Activated effector memory CD4-positive, alpha-beta T cell treated with Interleukin-2 at 50 U/mL for 16 hours (primary cell): ENCODE measurements at regions not wholly inside any gene's neighbourhood (a gene's known extent, or its start where the extent isn't known, plus 50 kb on each side); places are given as distances from the start of the nearest gene placed in this dataset.

ENCODE experiments used
- DNase-seq: peaks from one replicate; pipeline ENCODE4 v3.0.0-alpha.2; 2020

GRCh38 chr9:89554307-89555035, 50.3 kb upstream of the GADD45G start:
- DNase-seq: no peak

- DNase-seq: no peak
Observed at GRCh38 chr9:89553451-89554010, 51.3 kb upstream of the GADD45G start.

GRCh38 chr9:89550346-89550927, 52.5 kb upstream of the SEMA4D start:
- DNase-seq: no peak

- DNase-seq: peak; percentile 74
Observed at GRCh38 chr9:89549031-89549644, 51.2 kb upstream of the SEMA4D start.

GRCh38 chr9:89548071-89548638, 50.2 kb upstream of the SEMA4D start:
- DNase-seq: no peak
